SK-N-SH treated with all-trans-retinoic acid at 6 μM for 48 hours (cell line): ENCODE measurements at regions not wholly inside any gene's neighbourhood (a gene's known extent, or its start where the extent isn't known, plus 50 kb on each side); places are given as distances from the start of the nearest gene placed in this dataset.

Source experiments
- ARNTL ChIP-seq: fragments of 450-650 bp; formaldehyde crosslinking; IDR thresholded peaks from 2 replicates; pipeline ENCODE4 v1.5.0; 2020; ENCODE audit warnings: low read depth, mild to moderate bottlenecking, moderate library complexity, borderline replicate concordance
- CREB5 ChIP-seq: fragments of 250-450 bp; sonication (Bioruptor Pico); IDR thresholded peaks from 2 replicates; pipeline ENCODE4 v1.5.1; 2020; ENCODE audit warnings: low read depth, mild to moderate bottlenecking, moderate library complexity
- CSDC2 ChIP-seq: fragments of 250-450 bp; sonication (Bioruptor Pico); IDR thresholded peaks from 2 replicates; pipeline ENCODE4 v1.5.0; 2020; ENCODE audit warnings: mild to moderate bottlenecking, moderate library complexity
- ESRRG ChIP-seq: fragments of 250-450 bp; sonication (Bioruptor Pico); IDR thresholded peaks from 2 replicates; pipeline ENCODE4 v1.6.1; 2021; ENCODE audit warnings: mild to moderate bottlenecking
- GLIS3 ChIP-seq: fragments of 250-450 bp; sonication (Bioruptor Pico); IDR thresholded peaks from 2 replicates; pipeline ENCODE4 v1.5.0; 2020; ENCODE audit warnings: mild to moderate bottlenecking, moderate library complexity
- ISL1 ChIP-seq: fragments of 250-450 bp; sonication (Bioruptor Pico); IDR thresholded peaks from 2 replicates; pipeline ENCODE4 v2.1.2; 2022; ENCODE audit warnings: mild to moderate bottlenecking, moderate library complexity
- RARB ChIP-seq: fragments of 250-450 bp; sonication (Bioruptor Pico); IDR thresholded peaks from 2 replicates; pipeline ENCODE4 v1.8.0; 2021; ENCODE audit warnings: mild to moderate bottlenecking, moderate library complexity
- TCF4 ChIP-seq: fragments of 250-450 bp; sonication (Bioruptor Pico); IDR thresholded peaks from 2 replicates; pipeline ENCODE4 v1.8.0; 2021; ENCODE audit warnings: mild to moderate bottlenecking, moderate library complexity, borderline replicate concordance
- ZFP30 ChIP-seq: fragments of 450-650 bp; formaldehyde crosslinking; IDR thresholded peaks from 2 replicates; pipeline ENCODE4 v1.5.0; 2022; ENCODE audit warnings: mild to moderate bottlenecking, moderate library complexity
- ZNF8 ChIP-seq: fragments of 450-650 bp; formaldehyde crosslinking; IDR thresholded peaks from 2 replicates; pipeline ENCODE4 v1.5.0; 2020; ENCODE audit warnings: mild to moderate bottlenecking, moderate library complexity

- TF ChIP-seq CSDC2 (no peak), RARB (no peak), GLIS3 (CRISPR knock-in tag) (no peak), ZFP30 (CRISPR knock-in tag) (no peak), CREB5 (CRISPR knock-in tag) (no peak), TCF4 (CRISPR knock-in tag) (no peak), ARNTL (no peak), ZNF8 (no peak), ESRRG (CRISPR knock-in tag) (no peak), ISL1 (CRISPR knock-in tag) (no peak)
These were observed 106.2 kb downstream of the NCOR2 start for GRCh38 chr12:124461241-124461673.
